Neural progenitor cell (in vitro differentiated cells): ENCODE measurements at regions not wholly inside any gene's neighbourhood (a gene's known extent, or its start where the extent isn't known, plus 50 kb on each side); places are given as distances from the start of the nearest gene placed in this dataset.

Experiments used
- DNase-seq: peaks from one replicate; pipeline ENCODE4 v3.0.0-alpha.2; 2016; ENCODE audit warnings: low spot score
- H2AFZ ChIP-seq: fragments of 200-600 bp; sonication (generic); replicated peaks from 2 replicates; pipeline ENCODE4 v1.6.1; 2016; ENCODE audit warnings: antibody characterized with exemption
- H3F3A ChIP-seq: fragments of 200-600 bp; sonication (generic); 2 replicates; pipeline ENCODE4 v1.6.1; 2016; ENCODE audit warnings: antibody characterized with exemption, low read depth
- H3K27ac ChIP-seq: fragments of 200-600 bp; sonication (generic); 2 replicates; pipeline ENCODE4 v1.5.1; 2016; ENCODE audit warnings: mild to moderate bottlenecking
- H3K27me3 ChIP-seq: fragments of 200-600 bp; sonication (generic); 2 replicates; pipeline ENCODE4 v1.6.1; 2016; ENCODE audit warnings: mild to moderate bottlenecking, moderate library complexity
- H3K36me3 ChIP-seq: fragments of 200-600 bp; sonication (generic); 2 replicates; pipeline ENCODE4 v1.5.1; 2016
- H3K4me1 ChIP-seq: fragments of 200-600 bp; sonication (generic); 2 replicates; pipeline ENCODE4 v1.6.1; 2016; ENCODE audit warnings: mixed run types
- H3K4me2 ChIP-seq: fragments of 200-600 bp; sonication (generic); 2 replicates; pipeline ENCODE4 v1.6.1; 2016
- H3K4me3 ChIP-seq: fragments of 200-600 bp; sonication (generic); 2 replicates; pipeline ENCODE4 v1.5.1; 2016
- H3K79me2 ChIP-seq: fragments of 200-600 bp; sonication (generic); 2 replicates; pipeline ENCODE4 v1.6.1; 2016; ENCODE audit warnings: low read depth
- H3K9ac ChIP-seq: fragments of 200-600 bp; sonication (generic); 2 replicates; pipeline ENCODE4 v1.6.1; 2016
- H3K9me3 ChIP-seq: fragments of 200-600 bp; sonication (generic); 2 replicates; pipeline ENCODE4 v1.5.1; 2016; ENCODE audit warnings: low read depth
- H4K20me1 ChIP-seq: fragments of 200-600 bp; sonication (generic); 2 replicates; pipeline ENCODE4 v1.6.1; 2016; ENCODE audit warnings: low read depth
- H3K27ac Mint-ChIP-seq: 3 replicates; pipeline ENCODE4 v1.8.0; 2021; ENCODE audit warnings: mixed read lengths
- H3K27me3 Mint-ChIP-seq: 2 replicates; pipeline ENCODE4 v1.8.0; 2022; ENCODE audit warnings: low read depth, mild to moderate bottlenecking, inconsistent platforms, moderate library complexity, mixed read lengths; ENCODE audit not compliant: insufficient read depth
- H3K36me3 Mint-ChIP-seq: 3 replicates; pipeline ENCODE4 v1.8.0; 2021; ENCODE audit warnings: mixed read lengths
- H3K4me1 Mint-ChIP-seq: 3 replicates; pipeline ENCODE4 v1.8.0; 2021; ENCODE audit warnings: mixed read lengths
- H3K4me3 Mint-ChIP-seq: 3 replicates; pipeline ENCODE4 v1.8.0; 2021; ENCODE audit warnings: mild to moderate bottlenecking, moderate library complexity, mixed read lengths
- H3K9me3 Mint-ChIP-seq: 3 replicates; pipeline ENCODE4 v1.8.0; 2020; ENCODE audit warnings: mixed read lengths
- CTCF ChIP-seq: fragments of 200-600 bp; sonication (generic); IDR thresholded peaks from 2 replicates; pipeline ENCODE4 v1.5.1; 2017; ENCODE audit warnings: antibody characterized with exemption, mild to moderate bottlenecking
- EZH2 ChIP-seq: fragments of 200-600 bp; sonication (generic); IDR thresholded peaks from 2 replicates; pipeline ENCODE4 v1.6.1; 2017; ENCODE audit warnings: antibody characterized with exemption, mild to moderate bottlenecking, moderate library complexity
- EZH2phosphoT487 ChIP-seq: fragments of 200-600 bp; sonication (generic); IDR thresholded peaks from 2 replicates; pipeline ENCODE4 v1.6.1; 2017; ENCODE audit warnings: antibody characterized with exemption

- Mint-ChIP-seq H3K36me3 (no peaks in the 10 kb centered on the region), H3K9me3 (no peaks in the 10 kb centered on the region), H3K4me3 (no peak overlapping the region), H3K27ac (no peak overlapping the region), H3K4me1 (peaks cover 54% of the 10 kb centered on the region), H3K27me3 (no peaks in the 10 kb centered on the region)
- Histone ChIP-seq H3K9me3 (no peaks in the 10 kb centered on the region), H3K36me3 (no peaks in the 10 kb centered on the region), H2AFZ (no peak overlapping the region), H3K9ac (no peak overlapping the region), H3K27me3 (no peaks in the 10 kb centered on the region), H4K20me1 (no peaks in the 10 kb centered on the region), H3F3A (peaks cover 9% of the 10 kb centered on the region), H3K4me3 (no peak overlapping the region), H3K4me1 (peaks cover 89% of the 10 kb centered on the region), H3K4me2 (no peak overlapping the region), H3K27ac (no peak overlapping the region), H3K79me2 (no peaks in the 10 kb centered on the region)
- no peak for DNase-seq
- TF ChIP-seq EZH2phosphoT487 (no peak), EZH2 (no peak), CTCF (no peak)
Observed at GRCh38 chr16:51757921-51758479, 606.9 kb upstream of the SALL1 start.

GRCh38 chr16:51757505-51757904, 606.4 kb upstream of the SALL1 start:
- Mint-ChIP-seq H3K36me3 (no peaks in the 10 kb centered on the region), H3K9me3 (no peaks in the 10 kb centered on the region), H3K27me3 (no peaks in the 10 kb centered on the region), H3K4me3 (no peak overlapping the region), H3K27ac (no peak overlapping the region), H3K4me1 (peaks cover 50% of the 10 kb centered on the region)
- H3K79me2 ChIP-seq = no peaks in the 10 kb centered on the region
- no peak for DNase-seq
- no peaks in the 10 kb centered on the region for H4K20me1 ChIP-seq
- no peaks in the 10 kb centered on the region for H3K27me3 ChIP-seq
- H3K4me3 ChIP-seq = no peak overlapping the region
- no peaks in the 10 kb centered on the region for H3K9me3 ChIP-seq
- H3K27ac ChIP-seq = no peak overlapping the region
- no peaks in the 10 kb centered on the region for H3K36me3 ChIP-seq
- no peak overlapping the region for H3K4me2 ChIP-seq
- H3F3A ChIP-seq = peaks cover 4% of the 10 kb centered on the region
- no peak overlapping the region for H3K9ac ChIP-seq
- H2AFZ ChIP-seq = no peak overlapping the region
- TF ChIP-seq CTCF (no peak), EZH2 (no peak), EZH2phosphoT487 (no peak)
- H3K4me1 ChIP-seq = peaks cover 89% of the 10 kb centered on the region

GRCh38 chr16:51757124-51757470, 606.0 kb upstream of the SALL1 start:
- Mint-ChIP-seq H3K27ac (no peak overlapping the region), H3K9me3 (no peaks in the 10 kb centered on the region), H3K4me3 (no peak overlapping the region), H3K27me3 (no peaks in the 10 kb centered on the region), H3K36me3 (no peaks in the 10 kb centered on the region), H3K4me1 (peaks cover 46% of the 10 kb centered on the region)
- Histone ChIP-seq H3K79me2 (no peaks in the 10 kb centered on the region), H3K4me3 (no peak overlapping the region), H3F3A (no peaks in the 10 kb centered on the region), H3K27me3 (no peaks in the 10 kb centered on the region), H2AFZ (no peak overlapping the region), H3K36me3 (no peaks in the 10 kb centered on the region), H3K4me2 (no peak overlapping the region), H3K9me3 (no peaks in the 10 kb centered on the region), H3K4me1 (peaks cover 87% of the 10 kb centered on the region), H4K20me1 (no peaks in the 10 kb centered on the region), H3K27ac (no peak overlapping the region), H3K9ac (no peak overlapping the region)
- TF ChIP-seq CTCF (no peak), EZH2phosphoT487 (no peak), EZH2 (no peak)
- no peak for DNase-seq
